ENCODE measurements at regions not wholly inside any gene's neighbourhood (a gene's known extent, or its start where the extent isn't known, plus 50 kb on each side); places are given as distances from the start of the nearest gene placed in this dataset.

DNA sequence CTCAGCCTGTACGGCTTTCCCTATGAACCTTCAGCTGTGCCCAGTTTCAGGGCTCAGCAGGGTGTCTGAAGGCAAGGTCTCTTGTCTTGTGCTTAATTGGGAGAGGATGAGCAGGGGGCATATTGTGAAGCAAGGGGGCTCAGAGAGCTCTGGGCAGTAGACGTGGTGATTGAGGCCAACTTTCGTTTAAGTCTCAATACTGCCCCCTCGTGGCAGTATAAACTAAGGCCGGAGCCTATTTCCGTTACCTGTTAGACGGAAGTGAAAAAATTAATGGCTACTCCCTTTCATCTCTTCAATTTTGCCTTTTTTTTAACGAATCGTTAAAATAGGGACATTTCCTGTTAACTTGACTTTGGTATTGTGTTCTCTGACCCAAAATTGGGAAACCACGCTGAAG is 193.4 kb downstream of the TDRD15 start:
- TF ChIP-seq POLR2A (IDR thresholded peaks at IDR 0.05): no peak
- TF ChIP-seq, protein P1, sequence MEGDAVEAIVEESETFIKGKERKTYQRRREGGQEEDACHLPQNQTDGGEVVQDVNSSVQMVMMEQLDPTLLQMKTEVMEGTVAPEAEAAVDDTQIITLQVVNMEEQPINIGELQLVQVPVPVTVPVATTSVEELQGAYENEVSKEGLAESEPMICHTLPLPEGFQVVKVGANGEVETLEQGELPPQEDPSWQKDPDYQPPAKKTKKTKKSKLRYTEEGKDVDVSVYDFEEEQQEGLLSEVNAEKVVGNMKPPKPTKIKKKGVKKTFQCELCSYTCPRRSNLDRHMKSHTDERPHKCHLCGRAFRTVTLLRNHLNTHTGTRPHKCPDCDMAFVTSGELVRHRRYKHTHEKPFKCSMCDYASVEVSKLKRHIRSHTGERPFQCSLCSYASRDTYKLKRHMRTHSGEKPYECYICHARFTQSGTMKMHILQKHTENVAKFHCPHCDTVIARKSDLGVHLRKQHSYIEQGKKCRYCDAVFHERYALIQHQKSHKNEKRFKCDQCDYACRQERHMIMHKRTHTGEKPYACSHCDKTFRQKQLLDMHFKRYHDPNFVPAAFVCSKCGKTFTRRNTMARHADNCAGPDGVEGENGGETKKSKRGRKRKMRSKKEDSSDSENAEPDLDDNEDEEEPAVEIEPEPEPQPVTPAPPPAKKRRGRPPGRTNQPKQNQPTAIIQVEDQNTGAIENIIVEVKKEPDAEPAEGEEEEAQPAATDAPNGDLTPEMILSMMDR (IDR thresholded peaks at IDR 0.05 in 4 of 5, conservative IDR thresholded peaks at IDR 0.05 in 1 of 5): peak in 4 of 5 experiments; percentile 18 to 61 (median 48)
- H3K4me3 ChIP-seq: no peak overlapping the region
- in situ Hi-C loops (cut with MboI; ENCODE audit: low sequenced_read_pairs in 4 of 4): loop anchor here in 2 of 4 donors (10.0 kb wide), 2 partner anchors 142 to 272 kb away; partner anchors contain the start of gene APOB (in 2 of the 2)
- no peaks in the 10 kb centered on the region for H3K9me3 ChIP-seq
- no peak overlapping the region for H3K27ac ChIP-seq
- no peaks in the 10 kb centered on the region for H3K4me1 ChIP-seq
- intact Hi-C loops (cut with DNase I; ENCODE audit: low total_unique reads): loop anchor here (1.0 to 5.0 kb wide), 3 partner anchors 140 to 655 kb away; no protein-coding TSS in a partner anchor
- H3K36me3 ChIP-seq: no peaks in the 10 kb centered on the region
- no peaks in the 10 kb centered on the region for H3K27me3 ChIP-seq
- no peak for ATAC-seq
- no peak for DNase-seq

DNA sequence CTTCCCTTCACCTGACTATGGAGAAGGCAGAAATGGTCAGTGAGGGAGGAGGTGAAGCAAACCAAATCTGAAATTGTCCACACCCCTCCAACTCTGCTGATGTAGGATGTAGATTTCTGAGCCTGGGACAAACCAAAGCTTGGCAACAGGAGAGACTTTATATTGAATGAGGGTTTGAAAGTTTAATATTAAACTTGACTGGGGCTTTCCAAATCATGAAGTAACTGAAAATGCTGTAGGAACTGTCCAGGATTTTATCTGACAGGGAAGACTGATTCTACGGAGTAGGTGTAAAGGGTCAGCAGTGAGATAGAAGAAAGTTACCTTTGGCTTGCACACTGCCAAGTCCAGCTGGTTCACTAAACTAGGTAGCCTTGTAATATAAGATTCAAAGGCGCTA is 194.5 kb downstream of the TDRD15 start:
- Histone ChIP-seq H3K27me3 (no peaks in the 10 kb centered on the region), H3K9me3 (no peaks in the 10 kb centered on the region), H3K36me3 (no peaks in the 10 kb centered on the region), H3K4me1 (no peaks in the 10 kb centered on the region), H3K4me3 (no peak overlapping the region), H3K27ac (no peak overlapping the region)
- no peak for DNase-seq
- TF ChIP-seq POLR2A (IDR thresholded peaks at IDR 0.05): no peak
- TF ChIP-seq, protein P1 (IDR thresholded peaks at IDR 0.05 in 4 of 5, conservative IDR thresholded peaks at IDR 0.05 in 1 of 5): no peak
- no peak for ATAC-seq
- intact Hi-C loops (cut with DNase I; ENCODE audit: low total_unique reads) (loop anchor here (5.0 kb wide), 2 partner anchors 141 to 656 kb away; no protein-coding TSS in a partner anchor), in situ Hi-C loops (cut with MboI; ENCODE audit: low sequenced_read_pairs in 4 of 4) (loop anchor here in 2 of 4 donors (10.0 kb wide), 2 partner anchors 143 to 273 kb away; partner anchors contain the start of gene APOB (in 2 of the 2))

DNA sequence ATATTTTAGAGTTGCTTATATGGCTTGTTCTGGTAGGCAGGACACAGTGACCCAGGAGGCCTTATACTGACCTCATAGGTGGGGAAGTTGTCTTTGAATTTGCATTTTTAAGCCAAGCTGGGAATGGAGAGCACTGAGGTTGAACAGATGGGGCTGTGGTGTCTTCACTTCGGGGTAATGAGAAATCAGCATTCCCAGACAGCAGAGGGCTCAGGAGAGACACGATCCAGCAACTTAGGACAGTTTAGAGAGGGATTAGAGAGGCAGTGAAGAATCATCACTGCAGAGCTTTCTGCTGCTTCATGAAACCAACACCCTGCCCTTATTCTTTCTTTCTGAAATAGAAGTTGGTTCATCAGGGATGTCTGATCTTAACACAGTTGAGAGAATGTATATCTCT is 202.4 kb downstream of the TDRD15 start:
- ATAC-seq: no peak
- Histone ChIP-seq H3K36me3 (no peaks in the 10 kb centered on the region), H3K27me3 (no peaks in the 10 kb centered on the region), H3K27ac (no peak overlapping the region), H3K9me3 (no peaks in the 10 kb centered on the region), H3K4me1 (no peaks in the 10 kb centered on the region), H3K4me3 (no peak overlapping the region)
- no peak for TF ChIP-seq POLR2A (IDR thresholded peaks at IDR 0.05)
- TF ChIP-seq, protein P1 (IDR thresholded peaks at IDR 0.05 in 4 of 5, conservative IDR thresholded peaks at IDR 0.05 in 1 of 5): no peak
- in situ Hi-C loops (cut with MboI; ENCODE audit: low sequenced_read_pairs in 4 of 4): no loop called here
- DNase-seq: no peak
- intact Hi-C loops (cut with DNase I; ENCODE audit: low total_unique reads): no loop called here

GRCh38 chr2:21328177-21328576 is 204.4 kb downstream of the TDRD15 start:
- Histone ChIP-seq H3K36me3 (no peaks in the 10 kb centered on the region), H3K27me3 (no peaks in the 10 kb centered on the region), H3K27ac (no peak overlapping the region), H3K4me3 (no peak overlapping the region), H3K4me1 (no peaks in the 10 kb centered on the region), H3K9me3 (no peaks in the 10 kb centered on the region)
- ATAC-seq: no peak
- in situ Hi-C loops (cut with MboI; ENCODE audit: low sequenced_read_pairs in 4 of 4): no loop called here
- DNase-seq: no peak
- intact Hi-C loops (cut with DNase I; ENCODE audit: low total_unique reads): no loop called here
- TF ChIP-seq POLR2A (IDR thresholded peaks at IDR 0.05): no peak
- TF ChIP-seq, protein P1 (IDR thresholded peaks at IDR 0.05 in 4 of 5, conservative IDR thresholded peaks at IDR 0.05 in 1 of 5): no peak

All from gastrocnemius medialis (tissue), 4 donors.